ENCODE measurements at regions not wholly inside any gene's neighbourhood (a gene's known extent, or its start where the extent isn't known, plus 50 kb on each side); places are given as distances from the start of the nearest gene placed in this dataset.

DNA sequence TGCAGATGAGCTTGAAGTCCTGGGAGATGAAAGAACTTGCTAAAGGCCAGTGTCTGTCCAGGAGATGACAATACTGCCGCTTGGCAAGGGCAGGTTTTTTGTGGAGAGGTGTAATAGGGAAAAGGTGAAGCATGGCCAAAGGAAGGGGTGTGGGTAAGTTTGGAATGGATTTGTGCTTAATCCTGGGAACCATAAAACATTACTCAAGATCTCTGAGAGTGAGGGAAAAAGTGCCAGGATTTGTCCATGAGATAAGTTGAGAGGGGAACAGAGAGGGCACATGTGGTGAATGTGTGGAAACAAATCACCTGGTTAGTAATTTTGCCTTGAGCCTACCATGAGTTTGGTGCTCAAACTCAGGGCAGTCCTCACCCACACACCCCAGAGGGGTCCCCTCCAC lies 108.8 kb upstream of the CD180 start:
- Histone ChIP-seq H3K9me1 (ENCODE audit: control insufficient read depth, extremely low read depth, insufficient read depth, low read length) (no peaks in the 10 kb centered on the region), H2AFZ (ENCODE audit: control insufficient read depth, low read length) (no peak overlapping the region), H3K9me3 (ENCODE audit: control insufficient read depth, low read depth, low read length) (no peaks in the 10 kb centered on the region), H3K4me2 (ENCODE audit: control insufficient read depth, extremely low read depth, insufficient read depth, low read depth, low read length) (no peak overlapping the region), H3K27ac (ENCODE audit: control insufficient read depth, insufficient read depth, low read length) (no peak overlapping the region), H3K36me3 (ENCODE audit: control insufficient read depth in 2 of 2, extremely low read depth in 1 of 2, insufficient read depth in 2 of 2, low read length in 2 of 2) (no peaks in the 10 kb centered on the region), H3K4me3 (ENCODE audit: control insufficient read depth in 2 of 3, extremely low read depth in 1 of 3, insufficient read depth in 2 of 3, low read depth in 1 of 3, low read length in 3 of 3) (no peak overlapping the region), H3K79me2 (ENCODE audit: control insufficient read depth, insufficient read depth, low read length) (no peaks in the 10 kb centered on the region), H3K27me3 (ENCODE audit: control insufficient read depth, extremely low read depth, insufficient read depth, low read length) (no peaks in the 10 kb centered on the region), H3K9ac (ENCODE audit: control insufficient read depth, extremely low read depth, insufficient read depth, low read length) (no peak overlapping the region), H3K4me1 (ENCODE audit: control insufficient read depth, extremely low read depth, insufficient read depth, low read length) (peaks cover 38% of the 10 kb centered on the region), H4K20me1 (ENCODE audit: control insufficient read depth, extremely low read depth, insufficient read depth, low read length) (no peaks in the 10 kb centered on the region)
- TF ChIP-seq EZH2 (IDR thresholded peaks at IDR 0.05; ENCODE audit: low read length), result no peak
- TF ChIP-seq, protein P1, sequence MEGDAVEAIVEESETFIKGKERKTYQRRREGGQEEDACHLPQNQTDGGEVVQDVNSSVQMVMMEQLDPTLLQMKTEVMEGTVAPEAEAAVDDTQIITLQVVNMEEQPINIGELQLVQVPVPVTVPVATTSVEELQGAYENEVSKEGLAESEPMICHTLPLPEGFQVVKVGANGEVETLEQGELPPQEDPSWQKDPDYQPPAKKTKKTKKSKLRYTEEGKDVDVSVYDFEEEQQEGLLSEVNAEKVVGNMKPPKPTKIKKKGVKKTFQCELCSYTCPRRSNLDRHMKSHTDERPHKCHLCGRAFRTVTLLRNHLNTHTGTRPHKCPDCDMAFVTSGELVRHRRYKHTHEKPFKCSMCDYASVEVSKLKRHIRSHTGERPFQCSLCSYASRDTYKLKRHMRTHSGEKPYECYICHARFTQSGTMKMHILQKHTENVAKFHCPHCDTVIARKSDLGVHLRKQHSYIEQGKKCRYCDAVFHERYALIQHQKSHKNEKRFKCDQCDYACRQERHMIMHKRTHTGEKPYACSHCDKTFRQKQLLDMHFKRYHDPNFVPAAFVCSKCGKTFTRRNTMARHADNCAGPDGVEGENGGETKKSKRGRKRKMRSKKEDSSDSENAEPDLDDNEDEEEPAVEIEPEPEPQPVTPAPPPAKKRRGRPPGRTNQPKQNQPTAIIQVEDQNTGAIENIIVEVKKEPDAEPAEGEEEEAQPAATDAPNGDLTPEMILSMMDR (optimal IDR thresholded peaks at IDR 0.05 in 1 of 3, IDR thresholded peaks at IDR 0.05 in 1 of 3, conservative IDR thresholded peaks at IDR 0.05 in 1 of 3; ENCODE audit: extremely low read depth in 1 of 3, insufficient read depth in 2 of 3, low read length in 3 of 3), result no peak
- FAIRE-seq (peak; percentile 71), DNase-seq (ENCODE audit: low read depth, low spot score) (no peak)
- dilution Hi-C loops (cut with MboI; ENCODE audit: extremely low pct_ligation_motif_present, low sequenced_read_pairs), result no loop called here

DNA sequence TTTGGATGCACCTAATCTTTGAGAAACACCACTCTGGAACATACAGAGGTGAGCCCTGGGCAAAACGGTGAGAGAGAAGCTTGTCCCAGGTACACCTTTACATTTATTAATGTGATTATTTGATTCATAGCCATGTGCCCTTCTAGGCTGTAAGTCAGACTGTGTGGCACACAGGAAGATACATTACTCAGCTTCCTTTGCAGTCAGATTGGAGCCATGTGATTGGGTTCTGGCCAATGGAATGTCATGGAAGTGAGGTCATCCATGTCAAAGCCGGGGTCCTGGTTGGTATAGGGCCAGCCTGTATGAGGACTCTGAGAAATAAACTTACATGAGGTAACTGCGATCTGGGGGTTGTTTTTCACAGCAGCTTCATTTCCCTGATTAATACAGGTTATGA lies 106.8 kb upstream of the CD180 start:
- dilution Hi-C loops (cut with MboI; ENCODE audit: extremely low pct_ligation_motif_present, low sequenced_read_pairs), result no loop called here
- peak; percentile 84 for FAIRE-seq
- H3K4me1 ChIP-seq (ENCODE audit: control insufficient read depth, extremely low read depth, insufficient read depth, low read length), result peaks cover 42% of the 10 kb centered on the region
- H3K4me3 ChIP-seq (ENCODE audit: control insufficient read depth in 2 of 3, extremely low read depth in 1 of 3, insufficient read depth in 2 of 3, low read depth in 1 of 3, low read length in 3 of 3), result no peak overlapping the region
- H3K9me1 ChIP-seq (ENCODE audit: control insufficient read depth, extremely low read depth, insufficient read depth, low read length), result no peaks in the 10 kb centered on the region
- no peaks in the 10 kb centered on the region for H3K79me2 ChIP-seq (ENCODE audit: control insufficient read depth, insufficient read depth, low read length)
- no peaks in the 10 kb centered on the region for H3K27me3 ChIP-seq (ENCODE audit: control insufficient read depth, extremely low read depth, insufficient read depth, low read length)
- peak overlapping the region; percentile 51 for H2AFZ ChIP-seq (ENCODE audit: control insufficient read depth, low read length)
- H3K9me3 ChIP-seq (ENCODE audit: control insufficient read depth, low read depth, low read length), result no peaks in the 10 kb centered on the region
- H3K36me3 ChIP-seq (ENCODE audit: control insufficient read depth in 2 of 2, extremely low read depth in 1 of 2, insufficient read depth in 2 of 2, low read length in 2 of 2), result no peaks in the 10 kb centered on the region
- no peaks in the 10 kb centered on the region for H4K20me1 ChIP-seq (ENCODE audit: control insufficient read depth, extremely low read depth, insufficient read depth, low read length)
- no peak overlapping the region for H3K9ac ChIP-seq (ENCODE audit: control insufficient read depth, extremely low read depth, insufficient read depth, low read length)
- no peak overlapping the region for H3K4me2 ChIP-seq (ENCODE audit: control insufficient read depth, extremely low read depth, insufficient read depth, low read depth, low read length)
- peak overlapping the region; percentile 23 for H3K27ac ChIP-seq (ENCODE audit: control insufficient read depth, insufficient read depth, low read length)
- no peak for DNase-seq (ENCODE audit: low read depth, low spot score)
- TF ChIP-seq, protein P1 (optimal IDR thresholded peaks at IDR 0.05 in 1 of 3, IDR thresholded peaks at IDR 0.05 in 1 of 3, conservative IDR thresholded peaks at IDR 0.05 in 1 of 3; ENCODE audit: extremely low read depth in 1 of 3, insufficient read depth in 2 of 3, low read length in 3 of 3), result no peak
- TF ChIP-seq EZH2 (IDR thresholded peaks at IDR 0.05; ENCODE audit: low read length), result no peak
